GM19351 (cell line): ENCODE measurements at regions not wholly inside any gene's neighbourhood (a gene's known extent, or its start where the extent isn't known, plus 50 kb on each side); places are given as distances from the start of the nearest gene placed in this dataset.
"Not testable (repeated sequence)": the region's sequence is repeated elsewhere in the genome, so short reads cannot be mapped to it uniquely, and the experiment has no call there.

Experiments
- ATAC-seq: cut with Tn5 transposase; IDR thresholded peaks from one replicate; pipeline ENCODE4 v1.9.1; 2021; ENCODE audit warnings: mild to moderate bottlenecking, moderate library complexity; ENCODE audit not compliant: unreplicated experiment

- ATAC-seq, result no peak
These were observed 333.7 kb upstream of the KLF3 start for GRCh38 chr4:38330321-38330720.

GRCh38 chr4:38330936-38331335 is 333.1 kb upstream of the KLF3 start:
- no peak for ATAC-seq

- ATAC-seq, result no peak
These were observed 331.3 kb upstream of the KLF3 start for GRCh38 chr4:38332699-38333098.

- no peak for ATAC-seq
These were observed 330.8 kb upstream of the KLF3 start for GRCh38 chr4:38333219-38333618.

GRCh38 chr4:38334791-38335190 is 329.2 kb upstream of the KLF3 start:
- no peak for ATAC-seq

GRCh38 chr4:38338939-38339338 is 325.1 kb upstream of the KLF3 start:
- ATAC-seq, result not testable (repeated sequence)

GRCh38 chr4:38343608-38344007 is 320.4 kb upstream of the KLF3 start:
- ATAC-seq, result no peak

GRCh38 chr4:38344929-38345328 is 319.1 kb upstream of the KLF3 start:
- ATAC-seq, result no peak

- ATAC-seq, result no peak
These were observed 316.7 kb upstream of the KLF3 start for GRCh38 chr4:38347251-38347650.

- no peak for ATAC-seq
These were observed 309.6 kb upstream of the KLF3 start for GRCh38 chr4:38354421-38354820.

- no peak for ATAC-seq
These were observed 309.1 kb upstream of the KLF3 start for GRCh38 chr4:38354872-38355271.

GRCh38 chr4:38356686-38357085 is 307.3 kb upstream of the KLF3 start:
- no peak for ATAC-seq

- no peak for ATAC-seq
These were observed 306.5 kb upstream of the KLF3 start for GRCh38 chr4:38357546-38357945.

- no peak for ATAC-seq
These were observed 304.9 kb upstream of the KLF3 start for GRCh38 chr4:38359113-38359512.

GRCh38 chr4:38360201-38360600 is 303.8 kb upstream of the KLF3 start:
- ATAC-seq, result no peak

- ATAC-seq, result no peak
These were observed 299.5 kb upstream of the KLF3 start for GRCh38 chr4:38364383-38364963.

- ATAC-seq, result no peak
These were observed 298.7 kb upstream of the KLF3 start for GRCh38 chr4:38365261-38365660.

GRCh38 chr4:38365748-38366310 is 298.2 kb upstream of the KLF3 start:
- ATAC-seq, result no peak

GRCh38 chr4:38366456-38366855 is 297.5 kb upstream of the KLF3 start:
- ATAC-seq, result no peak

- no peak for ATAC-seq
These were observed 297.0 kb upstream of the KLF3 start for GRCh38 chr4:38366997-38367396.

GRCh38 chr4:38367642-38368174 is 296.3 kb upstream of the KLF3 start:
- ATAC-seq, result no peak

- no peak for ATAC-seq
These were observed 295.4 kb upstream of the KLF3 start for GRCh38 chr4:38368613-38369012.

- ATAC-seq, result no peak
These were observed 292.6 kb upstream of the KLF3 start for GRCh38 chr4:38371391-38371851.
